ENCODE measurements at regions not wholly inside any gene's neighbourhood (a gene's known extent, or its start where the extent isn't known, plus 50 kb on each side); places are given as distances from the start of the nearest gene placed in this dataset.

- TF ChIP-seq POLR2A (IDR thresholded peaks at IDR 0.05; ENCODE audit: extremely low read depth, insufficient read length) (no peak), MYC (IDR thresholded peaks at IDR 0.05; ENCODE audit: low read depth, low read length) (no peak), CTCF (IDR thresholded peaks at IDR 0.05; ENCODE audit: low read depth, low read length) (no peak), MAX (IDR thresholded peaks at IDR 0.05; ENCODE audit: low read depth, low read length) (no peak)
- DNase-seq (ENCODE audit: low read depth) = no peak
- H3K4me3 ChIP-seq (ENCODE audit: low read depth, low read length) = no peak overlapping the region
Observed at GRCh38 chr4:151908201-151908600, 147.4 kb upstream of the GATB start.

- no peak overlapping the region for H3K4me3 ChIP-seq (ENCODE audit: low read depth, low read length)
- no peak for TF ChIP-seq MAX (IDR thresholded peaks at IDR 0.05; ENCODE audit: low read depth, low read length)
- no peak for TF ChIP-seq CTCF (IDR thresholded peaks at IDR 0.05; ENCODE audit: low read depth, low read length)
- TF ChIP-seq MYC (IDR thresholded peaks at IDR 0.05; ENCODE audit: low read depth, low read length) = no peak
- no peak for TF ChIP-seq POLR2A (IDR thresholded peaks at IDR 0.05; ENCODE audit: extremely low read depth, insufficient read length)
- no peak for DNase-seq (ENCODE audit: low read depth)
Observed at GRCh38 chr4:151906438-151906837, 145.6 kb upstream of the GATB start.

- no peak for DNase-seq (ENCODE audit: low read depth)
- no peak overlapping the region for H3K4me3 ChIP-seq (ENCODE audit: low read depth, low read length)
- TF ChIP-seq MYC (IDR thresholded peaks at IDR 0.05; ENCODE audit: low read depth, low read length) = no peak
- TF ChIP-seq POLR2A (IDR thresholded peaks at IDR 0.05; ENCODE audit: extremely low read depth, insufficient read length) = no peak
- TF ChIP-seq MAX (IDR thresholded peaks at IDR 0.05; ENCODE audit: low read depth, low read length) = no peak
- no peak for TF ChIP-seq CTCF (IDR thresholded peaks at IDR 0.05; ENCODE audit: low read depth, low read length)
Observed at GRCh38 chr4:151905197-151905596, 144.4 kb upstream of the GATB start.

- TF ChIP-seq POLR2A (IDR thresholded peaks at IDR 0.05; ENCODE audit: extremely low read depth, insufficient read length) (no peak), MYC (IDR thresholded peaks at IDR 0.05; ENCODE audit: low read depth, low read length) (no peak), CTCF (IDR thresholded peaks at IDR 0.05; ENCODE audit: low read depth, low read length) (no peak), MAX (IDR thresholded peaks at IDR 0.05; ENCODE audit: low read depth, low read length) (no peak)
- H3K4me3 ChIP-seq (ENCODE audit: low read depth, low read length) = no peak overlapping the region
- DNase-seq (ENCODE audit: low read depth) = no peak
Observed at GRCh38 chr4:151901631-151902030, 140.8 kb upstream of the GATB start.

- TF ChIP-seq POLR2A (IDR thresholded peaks at IDR 0.05; ENCODE audit: extremely low read depth, insufficient read length) = no peak
- no peak for TF ChIP-seq MYC (IDR thresholded peaks at IDR 0.05; ENCODE audit: low read depth, low read length)
- no peak for TF ChIP-seq CTCF (IDR thresholded peaks at IDR 0.05; ENCODE audit: low read depth, low read length)
- no peak for TF ChIP-seq MAX (IDR thresholded peaks at IDR 0.05; ENCODE audit: low read depth, low read length)
- no peak overlapping the region for H3K4me3 ChIP-seq (ENCODE audit: low read depth, low read length)
- no peak for DNase-seq (ENCODE audit: low read depth)
Observed at GRCh38 chr4:151896880-151897279, 136.1 kb upstream of the GATB start.

GRCh38 chr4:151895671-151896070, 134.9 kb upstream of the GATB start:
- no peak overlapping the region for H3K4me3 ChIP-seq (ENCODE audit: low read depth, low read length)
- TF ChIP-seq MAX (IDR thresholded peaks at IDR 0.05; ENCODE audit: low read depth, low read length) (no peak), CTCF (IDR thresholded peaks at IDR 0.05; ENCODE audit: low read depth, low read length) (no peak), POLR2A (IDR thresholded peaks at IDR 0.05; ENCODE audit: extremely low read depth, insufficient read length) (no peak), MYC (IDR thresholded peaks at IDR 0.05; ENCODE audit: low read depth, low read length) (no peak)
- DNase-seq (ENCODE audit: low read depth) = no peak

Measured in NB4 (cell line).